H9 (cell line): ENCODE measurements at regions not wholly inside any gene's neighbourhood (a gene's known extent, or its start where the extent isn't known, plus 50 kb on each side); places are given as distances from the start of the nearest gene placed in this dataset.

Experiments used
- DNase-seq: peaks from one replicate; pipeline ENCODE4 v3.0.0-alpha.2; 2017
- H2AFZ ChIP-seq: one replicate; pipeline ENCODE4 v1.6.1; 2013; ENCODE audit warnings: mild to moderate bottlenecking, low read length, control low read depth, moderate library complexity
- H2AK5ac ChIP-seq: 2 replicates; pipeline ENCODE4 v1.6.1; 2013; ENCODE audit warnings: low read length, control low read depth, mixed read lengths; ENCODE audit not compliant: insufficient read length
- H2BK120ac ChIP-seq: one replicate; pipeline ENCODE4 v1.6.1; 2013; ENCODE audit warnings: low read depth, mild to moderate bottlenecking, low read length, control low read depth, inconsistent platforms; ENCODE audit not compliant: poor library complexity, severe bottlenecking
- H2BK12ac ChIP-seq: 2 replicates; pipeline ENCODE4 v1.6.1; 2013; ENCODE audit warnings: low read length, control low read depth, mixed read lengths, low read depth; ENCODE audit not compliant: insufficient read length
- H2BK15ac ChIP-seq: 2 replicates; pipeline ENCODE4 v1.6.1; 2013; ENCODE audit warnings: low read depth, low read length, control low read depth
- H2BK20ac ChIP-seq: one replicate; pipeline ENCODE4 v1.6.1; 2013; ENCODE audit warnings: low read depth, mild to moderate bottlenecking, low read length, control low read depth, inconsistent platforms; ENCODE audit not compliant: poor library complexity, severe bottlenecking
- H2BK5ac ChIP-seq: 2 replicates; pipeline ENCODE4 v1.6.1; 2013; ENCODE audit warnings: low read length, control low read depth, mixed read lengths; ENCODE audit not compliant: insufficient read length
- H3K14ac ChIP-seq: 2 replicates; pipeline ENCODE4 v1.6.1; 2013; ENCODE audit warnings: low read length, control low read depth; ENCODE audit not compliant: insufficient read depth
- H3K18ac ChIP-seq: 2 replicates; pipeline ENCODE4 v1.6.1; 2013; ENCODE audit warnings: low read depth, mild to moderate bottlenecking, mixed read lengths, low read length, control low read depth; ENCODE audit not compliant: insufficient read length
- H3K23ac ChIP-seq: 2 replicates; pipeline ENCODE4 v1.6.1; 2013; ENCODE audit warnings: low read length, control low read depth, mixed read lengths, low read depth; ENCODE audit not compliant: insufficient read length
- H3K23me2 ChIP-seq: 2 replicates; pipeline ENCODE4 v1.6.1; 2013; ENCODE audit warnings: low read depth, mild to moderate bottlenecking, mixed read lengths, low read length, control low read depth; ENCODE audit not compliant: insufficient read length, poor library complexity, severe bottlenecking
- H3K27ac ChIP-seq: 2 replicates; pipeline ENCODE4 v1.5.1; 2013; ENCODE audit warnings: low read length, control low read depth, mixed read lengths, low read depth; ENCODE audit not compliant: insufficient read length
- H3K27me3 ChIP-seq: 2 replicates; pipeline ENCODE4 v1.6.1; 2013; ENCODE audit warnings: low read length, control low read depth, inconsistent platforms; ENCODE audit not compliant: insufficient read depth
- H3K4ac ChIP-seq: 2 replicates; pipeline ENCODE4 v1.6.1; 2013; ENCODE audit warnings: low read depth, mild to moderate bottlenecking, control low read depth, inconsistent platforms, low read length, moderate library complexity
- H3K4me1 ChIP-seq: 2 replicates; pipeline ENCODE4 v1.6.1; 2013; ENCODE audit warnings: low read length, control low read depth, inconsistent platforms; ENCODE audit not compliant: insufficient read depth
- H3K4me2 ChIP-seq: 2 replicates; pipeline ENCODE4 v1.6.1; 2013; ENCODE audit warnings: low read length, control low read depth, mixed read lengths; ENCODE audit not compliant: insufficient read length, insufficient read depth
- H3K56ac ChIP-seq: 2 replicates; pipeline ENCODE4 v1.6.1; 2013; ENCODE audit warnings: low read depth, mild to moderate bottlenecking, mixed read lengths, low read length, control low read depth; ENCODE audit not compliant: insufficient read length
- H3K79me1 ChIP-seq: 2 replicates; pipeline ENCODE4 v1.6.1; 2013; ENCODE audit warnings: low read depth, mild to moderate bottlenecking, moderate library complexity, low read length, control low read depth, inconsistent platforms; ENCODE audit not compliant: insufficient read depth, poor library complexity, severe bottlenecking
- H3K79me2 ChIP-seq: 2 replicates; pipeline ENCODE4 v1.6.1; 2013; ENCODE audit warnings: low read length, control low read depth, inconsistent platforms; ENCODE audit not compliant: insufficient read depth
- H3K9ac ChIP-seq: 2 replicates; pipeline ENCODE4 v1.6.1; 2013; ENCODE audit warnings: low read length, control low read depth, mixed read lengths; ENCODE audit not compliant: insufficient read length; ENCODE audit errors: extremely low read depth
- H3K9me3 ChIP-seq: one replicate; pipeline ENCODE4 v1.6.1; 2013; ENCODE audit warnings: low read depth, low read length, inconsistent platforms; ENCODE audit not compliant: control insufficient read depth
- H3T11ph ChIP-seq: one replicate; pipeline ENCODE4 v1.6.1; 2013; ENCODE audit warnings: mild to moderate bottlenecking, low read length, control low read depth, inconsistent platforms
- H4K20me1 ChIP-seq: one replicate; pipeline ENCODE4 v1.6.1; 2013; ENCODE audit not compliant: control insufficient read depth, insufficient read length, insufficient read depth
- H4K5ac ChIP-seq: 2 replicates; pipeline ENCODE4 v1.6.1; 2013; ENCODE audit warnings: low read depth, mild to moderate bottlenecking, mixed read lengths, low read length, control low read depth; ENCODE audit not compliant: insufficient read length
- H4K8ac ChIP-seq: replicated peaks from 2 replicates; pipeline ENCODE4 v1.6.1; 2013; ENCODE audit warnings: low read length, control low read depth, mixed read lengths, low read depth; ENCODE audit not compliant: insufficient read length
- H4K91ac ChIP-seq: 2 replicates; pipeline ENCODE4 v1.6.1; 2013; ENCODE audit warnings: low read depth, mild to moderate bottlenecking, moderate library complexity, mixed read lengths, low read length, control low read depth; ENCODE audit not compliant: insufficient read length
- H3K27ac Mint-ChIP-seq, 3 experiments: 2 replicates in 2 of 3; 3 replicates in 1 of 3; pipeline ENCODE4 v1.8.0; 2020 to 2021; ENCODE audit warnings: mixed read lengths in 3 of 3, mild to moderate bottlenecking in 1 of 3, moderate library complexity in 1 of 3
- H3K27me3 Mint-ChIP-seq: 2 replicates; pipeline ENCODE4 v1.8.0; 2021; ENCODE audit warnings: low read depth, mild to moderate bottlenecking, moderate library complexity, mixed read lengths
- H3K36me3 Mint-ChIP-seq, 3 experiments: 2 replicates in 2 of 3; 3 replicates in 1 of 3; pipeline ENCODE4 v1.8.0; 2020 to 2021; ENCODE audit warnings: low read depth in 3 of 3, mixed read lengths in 3 of 3; ENCODE audit not compliant: insufficient read depth in 1 of 3
- H3K4me1 Mint-ChIP-seq, 2 experiments: 2 replicates each; pipeline ENCODE4 v1.8.0; 2020; ENCODE audit warnings: mixed read lengths in 2 of 2
- H3K4me3 Mint-ChIP-seq, 2 experiments: 2 replicates in 1 of 2; 3 replicates in 1 of 2; pipeline ENCODE4 v1.8.0; 2020 to 2021; ENCODE audit warnings: mild to moderate bottlenecking in 2 of 2, mixed read lengths in 2 of 2, moderate library complexity in 1 of 2
- H3K9me3 Mint-ChIP-seq, 2 experiments: 2 replicates in 1 of 2; 3 replicates in 1 of 2; pipeline ENCODE4 v1.8.0; 2020; ENCODE audit warnings: mild to moderate bottlenecking in 2 of 2, mixed read lengths in 2 of 2, moderate library complexity in 1 of 2
- CTCF ChIP-seq: fragments of 200-600 bp; sonication (generic); conservative IDR thresholded peaks from 3 replicates; pipeline ENCODE4 v1.8.0; 2021; ENCODE audit warnings: antibody characterized with exemption, mild to moderate bottlenecking
- WGBS: extraction: QIAGEN DNeasy Blood & Tissue Kit; methylation state at CpG from one replicate; pipeline ENCODE4 v1.1.7; 2013; ENCODE audit warnings: missing lambda C conversion rate, low lambda C conversion rate, mixed read lengths; ENCODE audit not compliant: insufficient read length; ENCODE audit errors: extremely low coverage; 5-methylcytosine and 5-hydroxymethylcytosine counted together

GRCh38 chr3:56862352-56863062 is 60.8 kb upstream of the ARHGEF3 start:
- Mint-ChIP-seq H3K27ac (no peak overlapping the region), H3K27me3 (no peaks in the 10 kb centered on the region), H3K36me3 (no peaks in the 10 kb centered on the region), H3K9me3 (no peaks in the 10 kb centered on the region), H3K4me1 (peaks cover 11 to 13% of the 10 kb centered on the region in 2 experiments; a peak in 3 of 4 replicates), H3K4me3 (no peak overlapping the region)
- WGBS: no CpG with 5 or more reads among the region's 6 CpGs
- Histone ChIP-seq H3K27me3 (no peaks in the 10 kb centered on the region), H3K79me2 (no peaks in the 10 kb centered on the region), H3K23me2 (no peaks in the 10 kb centered on the region), H4K20me1 (no peaks in the 10 kb centered on the region), H3K56ac (no peak overlapping the region), H4K8ac (no peak overlapping the region), H2BK15ac (no peak overlapping the region), H3K9ac (no peak overlapping the region), H3K9me3 (no peaks in the 10 kb centered on the region), H3K23ac (no peak overlapping the region), H4K91ac (no peak overlapping the region), H2AK5ac (no peak overlapping the region), H3K14ac (no peak overlapping the region), H3K4me2 (no peak overlapping the region), H2BK20ac (no peak overlapping the region), H2BK12ac (no peak overlapping the region), H3T11ph (no peak overlapping the region), H3K4ac (no peak overlapping the region), H2BK120ac (no peak overlapping the region), H2BK5ac (no peak overlapping the region), H3K18ac (no peak overlapping the region), H3K79me1 (no peaks in the 10 kb centered on the region), H3K27ac (no peak overlapping the region), H4K5ac (no peak overlapping the region), H3K4me1 (no peaks in the 10 kb centered on the region), H2AFZ (no peak overlapping the region)
- no peak for DNase-seq
- TF ChIP-seq CTCF: no peak
